Gastroesophageal sphincter (tissue), 4 donors: ENCODE measurements at regions not wholly inside any gene's neighbourhood (a gene's known extent, or its start where the extent isn't known, plus 50 kb on each side); places are given as distances from the start of the nearest gene placed in this dataset.

Experiments used
- ATAC-seq: fragments of 150-250 bp; one replicate; pipeline ENCODE4 v1.9.1; 2016; ENCODE audit warnings: mild to moderate bottlenecking, moderate library complexity
- H3K27ac ChIP-seq, 4 donors: fragments of 200-600 bp; sonication (generic) in 3 of 4; 1 replicate in 3 of 4; 2 replicates in 1 of 4; pipeline ENCODE4 v1.5.1; 2016 to 2019
- H3K27me3 ChIP-seq: fragments of 200-600 bp; sonication (generic); one replicate; pipeline ENCODE4 v1.5.1; 2019
- H3K36me3 ChIP-seq, 2 donors: fragments of 200-600 bp; sonication (generic); one replicate each; pipeline ENCODE4 v1.5.1; 2019; ENCODE audit warnings: control low read depth in 1 of 2
- H3K4me1 ChIP-seq, 3 donors: fragments of 200-600 bp; sonication (generic); 1 replicate in 2 of 3; 2 replicates in 1 of 3; pipeline ENCODE4 v1.5.1; 2016 to 2019; ENCODE audit warnings: control low read depth in 2 of 3
- H3K4me3 ChIP-seq, 2 donors: fragments of 200-600 bp; sonication (generic); one replicate each; pipeline ENCODE4 v1.5.1; 2019; ENCODE audit warnings: mild to moderate bottlenecking in 1 of 2, moderate library complexity in 1 of 2
- H3K9me3 ChIP-seq, 3 donors: fragments of 200-600 bp; sonication (generic); one replicate each; pipeline ENCODE4 v1.5.1; 2017 to 2019; ENCODE audit warnings: control low read depth in 2 of 3
- CTCF ChIP-seq, 4 experiments: fragments of 200-600 bp in 2 of 4; fragments of 450-650 bp in 2 of 4; sonication (generic) in 1 of 4; IDR thresholded peaks; one replicate each; pipeline ENCODE4 v1.5.1; 2017 to 2019; ENCODE audit warnings: antibody characterized with exemption in 4 of 4, mild to moderate bottlenecking in 2 of 4, moderate library complexity in 2 of 4
- EP300 ChIP-seq: sonication (generic); formaldehyde crosslinking; IDR thresholded peaks from one replicate; pipeline ENCODE4 v1.6.1; 2017; ENCODE audit warnings: antibody characterized with exemption, mild to moderate bottlenecking
- POLR2A ChIP-seq, 2 donors: fragments of 450-650 bp; IDR thresholded peaks; one replicate each; pipeline ENCODE4 v1.6.1; 2017; ENCODE audit warnings: antibody characterized with exemption in 2 of 2, mild to moderate bottlenecking in 2 of 2, moderate library complexity in 1 of 2
- POLR2AphosphoS5 ChIP-seq: sonication (generic); formaldehyde crosslinking; IDR thresholded peaks from one replicate; pipeline ENCODE4 v1.6.1; 2017; ENCODE audit warnings: antibody characterized with exemption
- WGBS, 2 donors: methylation state at CpG; one replicate each; pipeline ENCODE4 v1.1.5; 2018; ENCODE audit warnings: low coverage in 1 of 2; 5-methylcytosine and 5-hydroxymethylcytosine counted together

GRCh38 chr2:43100362-43100882 lies 126.0 kb downstream of the ZFP36L2 start:
- ATAC-seq, result no peak
- WGBS, 2 donors, result 53 to 88% methylated on average over 5 to 10 of the region's 21 CpGs
- Histone ChIP-seq H3K4me3 (peak overlapping the region; percentile 45 to 62), H3K27me3 (no peaks in the 10 kb centered on the region), H3K4me1 (peaks cover 0 to 59% (median 8%) of the 10 kb centered on the region in 3 donors), H3K36me3 (no peaks in the 10 kb centered on the region), H3K27ac (peak overlapping the region; percentile 48 to 92 (median 88)), H3K9me3 (no peaks in the 10 kb centered on the region)
- no peak for TF ChIP-seq EP300
- TF ChIP-seq POLR2AphosphoS5, result no peak
- TF ChIP-seq CTCF (IDR thresholded peaks at IDR 0.05), result no peak
- no peak for TF ChIP-seq POLR2A (IDR thresholded peaks at IDR 0.05)

GRCh38 chr2:43099797-43100196 lies 126.6 kb downstream of the ZFP36L2 start:
- WGBS, 2 donors, result 94 to 100% methylated on average over 2 to 3 of the region's 4 CpGs
- no peaks in the 10 kb centered on the region for H3K27me3 ChIP-seq
- H3K4me3 ChIP-seq, result no peak overlapping the region
- H3K9me3 ChIP-seq, result no peaks in the 10 kb centered on the region
- TF ChIP-seq POLR2A (IDR thresholded peaks at IDR 0.05), result no peak
- TF ChIP-seq EP300, result no peak
- no peak for TF ChIP-seq CTCF (IDR thresholded peaks at IDR 0.05)
- TF ChIP-seq POLR2AphosphoS5, result no peak
- H3K27ac ChIP-seq, result peak overlapping the region in 1 of 4 donors; percentile 90
- no peak for ATAC-seq
- H3K36me3 ChIP-seq, result no peaks in the 10 kb centered on the region
- H3K4me1 ChIP-seq, result peaks cover 0 to 52% (median 7%) of the 10 kb centered on the region in 3 donors

GRCh38 chr2:43098539-43098938 lies 127.9 kb downstream of the ZFP36L2 start:
- no peaks in the 10 kb centered on the region for H3K27me3 ChIP-seq
- TF ChIP-seq POLR2AphosphoS5, result no peak
- no peak for TF ChIP-seq EP300
- TF ChIP-seq POLR2A (IDR thresholded peaks at IDR 0.05), result no peak
- TF ChIP-seq CTCF (IDR thresholded peaks at IDR 0.05), result no peak
- H3K36me3 ChIP-seq, result no peaks in the 10 kb centered on the region
- no peak for ATAC-seq
- WGBS, 2 donors, result 100% methylated on average over 2 of the region's 4 CpGs
- H3K4me3 ChIP-seq, result no peak overlapping the region
- no peak overlapping the region for H3K27ac ChIP-seq
- H3K9me3 ChIP-seq, result no peaks in the 10 kb centered on the region
- H3K4me1 ChIP-seq, result peaks cover 0 to 46% (median 7%) of the 10 kb centered on the region in 3 donors

GRCh38 chr2:43097644-43098408 lies 128.6 kb downstream of the ZFP36L2 start:
- H3K27me3 ChIP-seq, result no peaks in the 10 kb centered on the region
- H3K4me3 ChIP-seq, result no peak overlapping the region
- H3K9me3 ChIP-seq, result no peaks in the 10 kb centered on the region
- peaks cover 0 to 38% (median 7%) of the 10 kb centered on the region in 3 donors for H3K4me1 ChIP-seq
- no peak for TF ChIP-seq POLR2A (IDR thresholded peaks at IDR 0.05)
- no peak for TF ChIP-seq EP300
- no peak for TF ChIP-seq CTCF (IDR thresholded peaks at IDR 0.05)
- TF ChIP-seq POLR2AphosphoS5, result no peak
- H3K36me3 ChIP-seq, result no peaks in the 10 kb centered on the region
- no peak for ATAC-seq
- H3K27ac ChIP-seq, result peak overlapping the region in 1 of 4 donors; percentile 22
- whole genome bisulfite sequencing, 2 donors, result 47 to 54% methylated on average over 3 to 4 of the region's 7 CpGs
